AG04450 (cell line): ENCODE measurements at regions not wholly inside any gene's neighbourhood (a gene's known extent, or its start where the extent isn't known, plus 50 kb on each side); places are given as distances from the start of the nearest gene placed in this dataset.

Experiments
- CTCF ChIA-PET: fragments of 300-600, 350-600 bp; formaldehyde crosslinking; extraction: SDS; loops from one replicate; lab custom pipeline; 2022; ENCODE audit warnings: antibody characterized with exemption, inconsistent platforms; lab: Charles Lee
- POLR2A ChIA-PET: fragments of 350-600 bp; formaldehyde crosslinking; extraction: SDS; loops from one replicate; lab custom pipeline; 2021; ENCODE audit warnings: antibody characterized with exemption, inconsistent platforms; lab: Yijun Ruan, JAX
- DNase-seq: peaks from one replicate; pipeline ENCODE4 v3.0.0-alpha.2; 2011; ENCODE audit warnings: low read depth, low spot score
- H3K27ac ChIP-seq: one replicate; pipeline ENCODE4 v1.5.1; 2012; ENCODE audit warnings: low read depth, low read length, control low read depth
- H3K27me3 ChIP-seq: one replicate; pipeline ENCODE4 v1.6.0; 2012; ENCODE audit warnings: low read length; ENCODE audit not compliant: control insufficient read depth, insufficient read depth
- H3K4me3 ChIP-seq: 2 replicates; pipeline ENCODE4 v1.5.1; 2011; ENCODE audit warnings: mild to moderate bottlenecking, low read depth, low read length, control low read depth
- H3K9me3 ChIP-seq: 2 replicates; pipeline ENCODE4 v1.5.1; 2012; ENCODE audit warnings: low read length; ENCODE audit not compliant: control insufficient read depth, insufficient read depth
- CTCF ChIP-seq: IDR thresholded peaks from 2 replicates; pipeline ENCODE4 v1.5.1; 2011; ENCODE audit warnings: low read depth, low read length, control low read depth, inconsistent platforms

DNA sequence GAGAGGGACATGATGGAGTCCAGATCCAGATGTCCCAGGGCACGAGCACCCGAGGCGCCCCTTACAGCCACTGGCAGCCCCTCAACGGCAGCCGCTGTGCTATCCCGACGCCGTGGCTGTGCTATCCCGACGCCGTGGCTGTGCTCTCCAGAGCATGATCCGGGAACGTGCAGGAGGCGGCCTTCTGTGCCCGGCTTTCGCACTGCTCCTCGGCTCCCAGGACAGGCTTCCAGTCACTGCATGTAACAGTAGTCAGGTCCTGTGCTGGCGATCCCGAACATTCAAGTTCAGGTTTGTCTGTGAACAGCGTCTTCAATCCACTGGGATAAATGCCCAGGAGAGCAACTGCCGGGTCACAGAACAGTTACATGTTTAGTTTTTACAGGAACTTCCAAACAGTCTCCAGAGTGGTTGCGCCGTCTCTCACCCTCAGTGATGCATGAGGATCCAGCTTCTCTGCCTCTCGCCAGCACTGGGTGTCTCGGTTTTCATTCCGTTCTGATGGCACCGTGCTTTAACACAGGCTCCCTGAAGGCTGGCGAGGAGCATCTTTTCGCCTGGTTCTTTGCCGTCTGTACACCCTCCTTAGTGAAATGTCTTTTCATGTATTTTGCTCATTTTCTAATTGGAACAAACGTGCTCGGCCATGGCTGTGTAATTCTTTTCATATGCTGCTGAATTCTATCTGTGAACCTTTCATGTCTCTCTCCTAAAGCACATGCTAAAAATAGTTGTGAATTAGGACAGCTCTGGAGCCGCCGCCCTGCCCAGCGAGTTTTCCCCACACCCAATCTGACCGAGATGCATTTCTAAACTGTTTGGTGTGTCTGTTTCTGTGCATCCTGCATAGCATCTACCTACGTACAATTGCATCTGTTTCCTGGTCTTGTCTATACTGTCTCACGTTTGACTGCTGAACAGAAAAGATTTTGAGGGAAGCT, 72.6 kb upstream of the METRNL start:
- Histone ChIP-seq H3K4me3 (no peak overlapping the region), H3K27me3 (no peaks in the 10 kb centered on the region), H3K9me3 (peaks cover 26% of the 10 kb centered on the region), H3K27ac (no peak overlapping the region)
- ChIA-PET POLR2A (no interaction called here), CTCF (no interaction called here)
- TF ChIP-seq CTCF: no peak
- DNase-seq: no peak

- Histone ChIP-seq H3K27me3 (no peaks in the 10 kb centered on the region), H3K9me3 (peaks cover 18% of the 10 kb centered on the region), H3K4me3 (no peak overlapping the region), H3K27ac (no peak overlapping the region)
- no peak for DNase-seq
- ChIA-PET POLR2A (no interaction called here), CTCF (no interaction called here)
- no peak for TF ChIP-seq CTCF
These were observed 71.8 kb upstream of the METRNL start for GRCh38 chr17:83007504-83008185.

GRCh38 chr17:83008186-83008510, 71.3 kb upstream of the METRNL start:
- Histone ChIP-seq H3K27me3 (no peaks in the 10 kb centered on the region), H3K4me3 (no peak overlapping the region), H3K27ac (no peak overlapping the region), H3K9me3 (peaks cover 18% of the 10 kb centered on the region)
- ChIA-PET CTCF (no interaction called here), POLR2A (no interaction called here)
- no peak for TF ChIP-seq CTCF
- DNase-seq: no peak

DNA sequence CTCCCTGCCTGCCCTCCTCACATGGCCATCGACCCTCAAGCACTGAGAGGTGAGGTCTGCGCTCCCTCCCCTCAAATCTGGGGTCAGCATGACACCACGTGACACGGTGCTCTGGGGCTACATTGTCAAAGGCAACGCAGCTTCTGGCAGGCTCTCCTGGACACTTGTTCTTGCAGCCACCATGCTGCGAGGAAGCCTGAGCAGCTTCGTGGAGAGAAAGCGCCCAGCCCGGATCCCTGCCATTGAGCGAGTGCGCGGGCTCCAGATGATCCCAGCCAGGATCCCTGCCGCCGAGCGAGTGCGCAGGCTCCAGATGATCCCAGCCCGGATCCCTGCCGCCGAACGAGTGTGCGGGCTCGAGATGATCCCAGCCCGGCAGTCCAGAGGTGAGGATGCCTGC, 70.9 kb upstream of the METRNL start:
- ChIA-PET POLR2A (no interaction called here), CTCF (no interaction called here)
- no peak for TF ChIP-seq CTCF

More for the DNA sequence above, 70.9 kb upstream of the METRNL start:
- no peak overlapping the region for H3K4me3 ChIP-seq
- peaks cover 18% of the 10 kb centered on the region for H3K9me3 ChIP-seq
- no peak for DNase-seq
- no peaks in the 10 kb centered on the region for H3K27me3 ChIP-seq
- H3K27ac ChIP-seq: no peak overlapping the region
